Large intestine (tissue), 3 donors: ENCODE measurements at regions not wholly inside any gene's neighbourhood (a gene's known extent, or its start where the extent isn't known, plus 50 kb on each side); places are given as distances from the start of the nearest gene placed in this dataset.
"Not testable (repeated sequence)": the region's sequence is repeated elsewhere in the genome, so short reads cannot be mapped to it uniquely, and the experiment has no call there.

Source experiments
- DNase-seq, 2 donors: peaks; one replicate each; pipeline versions ENCODE4 v3.0.0 to v3.0.0-alpha.2; 2013
- H3K27ac ChIP-seq: one replicate; pipeline ENCODE4 v1.5.1; 2013; ENCODE audit warnings: low read length
- H3K27me3 ChIP-seq: 2 replicates; pipeline ENCODE4 v1.6.1; 2013; ENCODE audit warnings: low read length; ENCODE audit not compliant: control insufficient read depth, insufficient read depth
- H3K36me3 ChIP-seq: 2 replicates; pipeline ENCODE4 v1.6.1; 2013; ENCODE audit warnings: low read length; ENCODE audit not compliant: control insufficient read depth, insufficient read depth
- H3K4me1 ChIP-seq: one replicate; pipeline ENCODE4 v1.6.1; 2013; ENCODE audit warnings: low read length; ENCODE audit not compliant: control insufficient read depth, insufficient read depth
- H3K4me3 ChIP-seq: one replicate; pipeline ENCODE4 v1.5.1; 2013; ENCODE audit warnings: low read length
- H3K9me3 ChIP-seq: one replicate; pipeline ENCODE4 v1.6.1; 2013; ENCODE audit warnings: mild to moderate bottlenecking, low read depth, low read length, moderate library complexity; ENCODE audit not compliant: control insufficient read depth
- WGBS: methylation state at CpG from one replicate; pipeline ENCODE4 v1.1.5; 2013; ENCODE audit warnings: low lambda C conversion rate; ENCODE audit not compliant: insufficient coverage; 5-methylcytosine and 5-hydroxymethylcytosine counted together

- not testable (repeated sequence) for H3K4me1 ChIP-seq, DNase-seq, H3K27me3 ChIP-seq, H3K27ac ChIP-seq, H3K9me3 ChIP-seq, H3K36me3 ChIP-seq, H3K4me3 ChIP-seq
Measured at GRCh38 chr14:37784827-37785223, 189.4 kb downstream of the TTC6 start.

- H3K27ac ChIP-seq, H3K4me3 ChIP-seq, H3K4me1 ChIP-seq, H3K9me3 ChIP-seq, H3K36me3 ChIP-seq, DNase-seq, H3K27me3 ChIP-seq: not testable (repeated sequence)
- WGBS, result 100% methylated on average over 3 of the region's 9 CpGs
Measured at GRCh38 chr14:37785298-37785697, 189.9 kb downstream of the TTC6 start.

- H3K9me3 ChIP-seq, H3K4me1 ChIP-seq, H3K27me3 ChIP-seq, H3K36me3 ChIP-seq, H3K27ac ChIP-seq, H3K4me3 ChIP-seq, DNase-seq: not testable (repeated sequence)
- no CpG with 5 or more reads among the region's 14 CpGs for WGBS
Measured at GRCh38 chr14:37786114-37786625, 190.7 kb downstream of the TTC6 start.

- Histone ChIP-seq H3K36me3 (no peaks in the 10 kb centered on the region), H3K4me3 (no peak overlapping the region), H3K27me3 (no peaks in the 10 kb centered on the region), H3K27ac (no peak overlapping the region), H3K4me1 (no peaks in the 10 kb centered on the region), H3K9me3 (no peaks in the 10 kb centered on the region)
- DNase-seq, result no peak
Measured at GRCh38 chr14:37787879-37788494, 192.6 kb downstream of the TTC6 start.

- H3K36me3 ChIP-seq, result no peaks in the 10 kb centered on the region
- H3K4me3 ChIP-seq, result no peak overlapping the region
- H3K9me3 ChIP-seq, result no peaks in the 10 kb centered on the region
- WGBS, result 89% methylated on average over 3 of the region's 3 CpGs
- H3K4me1 ChIP-seq, result no peaks in the 10 kb centered on the region
- H3K27ac ChIP-seq, result no peak overlapping the region
- no peaks in the 10 kb centered on the region for H3K27me3 ChIP-seq
- no peak for DNase-seq
Measured at GRCh38 chr14:37791384-37792036, 196.1 kb downstream of the TTC6 start.

GRCh38 chr14:37792124-37792523 is 196.7 kb downstream of the TTC6 start:
- Histone ChIP-seq H3K27me3 (no peaks in the 10 kb centered on the region), H3K36me3 (no peaks in the 10 kb centered on the region), H3K4me3 (no peak overlapping the region), H3K4me1 (no peaks in the 10 kb centered on the region), H3K27ac (no peak overlapping the region), H3K9me3 (no peaks in the 10 kb centered on the region)
- WGBS, result 60% methylated on average over 3 of the region's 4 CpGs
- DNase-seq, result no peak

GRCh38 chr14:37796703-37797416 is 201.4 kb downstream of the TTC6 start:
- no peaks in the 10 kb centered on the region for H3K27me3 ChIP-seq
- H3K4me1 ChIP-seq, result no peaks in the 10 kb centered on the region
- no peak for DNase-seq
- no peak overlapping the region for H3K27ac ChIP-seq
- no peak overlapping the region for H3K4me3 ChIP-seq
- 100% methylated on average over 3 of the region's 4 CpGs for WGBS
- no peaks in the 10 kb centered on the region for H3K36me3 ChIP-seq
- H3K9me3 ChIP-seq, result no peaks in the 10 kb centered on the region

- no peak overlapping the region for H3K27ac ChIP-seq
- no peaks in the 10 kb centered on the region for H3K9me3 ChIP-seq
- H3K27me3 ChIP-seq, result no peaks in the 10 kb centered on the region
- 67% methylated on average over 1 of the region's 1 CpG for WGBS
- no peak overlapping the region for H3K4me3 ChIP-seq
- no peaks in the 10 kb centered on the region for H3K36me3 ChIP-seq
- no peaks in the 10 kb centered on the region for H3K4me1 ChIP-seq
- DNase-seq, result no peak
Measured at GRCh38 chr14:37797675-37798074, 202.2 kb downstream of the TTC6 start.

- H3K27ac ChIP-seq, result no peak overlapping the region
- DNase-seq, result no peak
- no peaks in the 10 kb centered on the region for H3K36me3 ChIP-seq
- no peaks in the 10 kb centered on the region for H3K9me3 ChIP-seq
- H3K4me3 ChIP-seq, result no peak overlapping the region
- no peaks in the 10 kb centered on the region for H3K4me1 ChIP-seq
- no peaks in the 10 kb centered on the region for H3K27me3 ChIP-seq
Measured at GRCh38 chr14:37807722-37808121, 212.3 kb downstream of the TTC6 start.

GRCh38 chr14:37810094-37810801 is 214.8 kb downstream of the TTC6 start:
- no peak for DNase-seq
- no peaks in the 10 kb centered on the region for H3K9me3 ChIP-seq
- H3K27ac ChIP-seq, result no peak overlapping the region
- H3K4me3 ChIP-seq, result no peak overlapping the region
- H3K4me1 ChIP-seq, result no peaks in the 10 kb centered on the region
- H3K27me3 ChIP-seq, result no peaks in the 10 kb centered on the region
- WGBS, result 50% methylated on average over 1 of the region's 4 CpGs
- H3K36me3 ChIP-seq, result no peaks in the 10 kb centered on the region
